Activated T-helper 1 cell treated with anti-CD3 and anti-CD28 coated beads, Interleukin-12 subunit alpha, Interleukin-12 subunit beta, Interleukin-2, Interleukin-4 antibody, amounts not matched to agents 30 ng/mL and 10 ng/mL and 1 ng/mL, durations not matched to agents 14 hours and 24 hours and 36 hours (primary cell): ENCODE measurements at regions not wholly inside any gene's neighbourhood (a gene's known extent, or its start where the extent isn't known, plus 50 kb on each side); places are given as distances from the start of the nearest gene placed in this dataset.

Experiments
- DNase-seq: peaks from one replicate; pipeline ENCODE4 v3.0.0; 2021; ENCODE audit warnings: low spot score
- H3K27ac Mint-ChIP-seq: one replicate; pipeline ENCODE4 v1.8.0; 2021; ENCODE audit warnings: mild to moderate bottlenecking, mixed read lengths
- H3K27me3 Mint-ChIP-seq: one replicate; pipeline ENCODE4 v1.8.0; 2022; ENCODE audit warnings: mild to moderate bottlenecking, moderate library complexity, mixed read lengths; ENCODE audit not compliant: insufficient read depth
- H3K36me3 Mint-ChIP-seq: one replicate; pipeline ENCODE4 v1.8.0; 2021; ENCODE audit warnings: low read depth, mixed read lengths
- H3K4me1 Mint-ChIP-seq: one replicate; pipeline ENCODE4 v1.8.0; 2021; ENCODE audit warnings: low read depth, mixed read lengths
- H3K4me3 Mint-ChIP-seq: one replicate; pipeline ENCODE4 v1.8.0; 2021; ENCODE audit warnings: mild to moderate bottlenecking, moderate library complexity, mixed read lengths
- H3K9me3 Mint-ChIP-seq: one replicate; pipeline ENCODE4 v1.8.0; 2021; ENCODE audit warnings: mixed read lengths
- intact Hi-C: fragments of 100-400 bp; cut with micrococcal nuclease; formaldehyde crosslinking; loops from one replicate; pipeline ENCODE4 v1.15.1; 2024

DNA sequence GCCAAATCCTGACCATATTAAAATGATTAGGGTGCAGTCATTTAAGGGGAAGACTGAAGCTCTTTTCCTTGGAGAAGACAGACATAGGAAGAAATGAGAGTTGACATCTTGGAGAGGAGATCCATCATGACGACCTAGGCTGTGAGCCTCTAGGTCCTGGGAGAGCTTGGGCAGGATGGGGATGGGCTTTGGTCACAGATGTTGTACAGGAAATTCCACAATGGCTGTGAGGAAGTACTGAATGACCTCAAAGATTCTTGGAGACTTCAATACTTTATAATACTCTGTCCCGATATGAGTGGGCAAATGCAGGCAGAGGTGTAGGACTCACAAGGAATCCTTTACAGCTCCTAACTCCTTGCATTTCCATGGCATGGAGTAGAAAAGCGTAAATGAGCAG is 204.9 kb upstream of the FRMD6 start:
- intact Hi-C loops = no loop called here
- no peaks in the 10 kb centered on the region for H3K36me3 Mint-ChIP-seq
- no peaks in the 10 kb centered on the region for H3K27me3 Mint-ChIP-seq
- DNase-seq = no peak
- H3K27ac Mint-ChIP-seq = no peak overlapping the region
- H3K4me3 Mint-ChIP-seq = no peak overlapping the region
- H3K4me1 Mint-ChIP-seq = no peaks in the 10 kb centered on the region
- no peaks in the 10 kb centered on the region for H3K9me3 Mint-ChIP-seq

DNA sequence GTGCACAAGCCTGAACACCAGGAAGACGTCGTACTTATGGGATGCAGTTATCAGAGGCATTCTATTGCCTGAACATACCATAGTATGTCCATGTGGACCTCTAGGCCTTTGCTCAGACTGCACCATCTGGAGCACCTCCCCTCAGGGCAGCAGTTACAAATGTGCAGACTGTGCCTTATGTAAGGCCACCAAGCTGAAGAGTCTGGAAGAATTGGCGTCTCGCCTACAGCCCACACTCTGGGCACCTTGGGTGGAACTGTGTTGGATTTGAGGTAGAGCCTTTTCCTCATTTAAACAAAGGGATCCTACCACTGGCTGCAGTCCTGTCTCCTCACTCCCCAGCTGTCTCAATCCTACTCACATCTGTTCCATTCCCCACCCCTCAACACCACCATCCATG is 204.3 kb upstream of the FRMD6 start:
- H3K4me1 Mint-ChIP-seq = no peaks in the 10 kb centered on the region
- no peak for DNase-seq
- no peaks in the 10 kb centered on the region for H3K27me3 Mint-ChIP-seq
- H3K36me3 Mint-ChIP-seq = no peaks in the 10 kb centered on the region
- no peak overlapping the region for H3K27ac Mint-ChIP-seq
- intact Hi-C loops = no loop called here
- no peaks in the 10 kb centered on the region for H3K9me3 Mint-ChIP-seq
- no peak overlapping the region for H3K4me3 Mint-ChIP-seq

DNA sequence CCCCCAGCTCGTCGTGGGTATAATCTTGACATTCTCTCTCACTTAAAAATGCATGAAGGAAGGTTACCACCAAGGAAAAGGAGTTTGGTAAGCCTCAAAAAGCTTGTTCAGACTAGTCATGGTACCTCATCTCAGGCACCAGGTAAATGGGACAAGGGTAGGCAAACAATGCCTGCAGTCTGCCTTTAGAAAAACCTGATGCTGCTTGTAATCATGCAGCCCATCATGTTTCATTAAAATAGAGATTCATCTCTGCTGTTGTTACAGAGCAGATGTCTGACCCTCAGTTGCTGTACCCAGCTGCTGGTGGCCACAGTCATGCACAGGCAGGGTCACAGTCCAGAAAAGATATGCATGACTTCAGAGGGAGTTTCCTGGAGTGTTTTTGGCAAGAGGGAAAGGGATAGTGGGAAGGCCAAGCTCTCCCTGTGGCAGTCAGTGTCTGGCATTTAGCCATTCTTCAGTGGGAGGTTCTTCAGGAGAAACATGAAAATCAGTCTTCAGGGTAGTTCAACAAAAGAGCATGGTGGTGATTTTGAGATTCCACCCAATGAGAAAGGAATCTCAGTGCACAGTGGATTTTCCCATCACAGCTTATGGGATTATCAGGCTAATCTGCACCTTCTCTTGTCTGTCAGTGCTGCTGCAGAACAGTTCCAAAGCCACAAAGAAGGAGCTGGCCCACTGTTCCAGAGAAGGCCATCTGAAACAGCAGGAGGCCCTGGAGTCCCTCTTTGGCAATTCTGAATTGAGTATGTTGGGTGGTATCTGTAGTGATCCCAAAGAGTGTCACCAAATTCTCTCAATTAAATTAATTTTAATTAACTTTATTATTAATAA is 202.7 kb upstream of the FRMD6 start:
- no peak overlapping the region for H3K27ac Mint-ChIP-seq
- no peaks in the 10 kb centered on the region for H3K9me3 Mint-ChIP-seq
- H3K27me3 Mint-ChIP-seq = no peaks in the 10 kb centered on the region
- no peak overlapping the region for H3K4me3 Mint-ChIP-seq
- intact Hi-C loops = no loop called here
- H3K4me1 Mint-ChIP-seq = no peaks in the 10 kb centered on the region
- H3K36me3 Mint-ChIP-seq = no peaks in the 10 kb centered on the region
- DNase-seq = no peak

DNA sequence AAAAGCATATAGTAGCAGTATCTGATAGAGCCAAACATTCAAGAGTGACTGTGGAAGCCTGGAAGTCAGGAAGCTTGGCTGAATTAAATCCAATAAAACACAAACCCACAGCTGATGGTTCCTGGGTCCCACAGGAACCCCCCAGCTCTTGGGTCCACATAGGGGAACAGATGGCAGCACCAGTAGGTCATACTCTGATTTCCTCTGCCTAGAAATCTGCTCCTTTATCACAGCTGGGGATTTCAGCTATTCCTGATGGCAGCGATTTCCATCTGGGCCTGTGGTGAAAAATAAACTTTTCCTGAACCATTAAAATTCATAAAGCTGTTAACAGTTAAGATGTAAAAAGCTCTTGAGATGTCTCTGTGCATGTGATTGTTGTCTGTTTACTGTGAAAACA is 202.0 kb upstream of the FRMD6 start:
- intact Hi-C loops = no loop called here

DNA sequence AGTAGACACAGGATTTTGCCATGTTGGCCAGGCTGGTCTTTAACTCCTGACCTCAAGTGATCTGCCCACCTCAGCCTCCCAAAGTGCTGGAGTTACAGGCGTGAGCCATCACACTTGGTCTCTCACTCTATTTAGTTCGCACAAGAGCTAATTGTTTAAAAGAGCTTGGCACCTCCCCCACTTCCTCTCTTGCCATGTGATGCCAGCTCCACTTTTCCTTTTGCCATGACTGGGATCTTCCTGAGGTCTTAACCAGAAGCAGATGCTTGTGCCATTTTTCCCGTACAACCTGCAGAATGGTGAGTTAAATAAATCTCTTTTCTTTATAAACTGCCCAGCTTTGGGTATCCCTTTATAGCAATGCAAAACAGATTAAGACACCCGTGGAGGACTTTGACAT is 200.1 kb upstream of the FRMD6 start:
- intact Hi-C loops = no loop called here
- Mint-ChIP-seq H3K4me1 (no peaks in the 10 kb centered on the region), H3K9me3 (no peaks in the 10 kb centered on the region), H3K36me3 (no peaks in the 10 kb centered on the region), H3K27me3 (no peaks in the 10 kb centered on the region), H3K27ac (no peak overlapping the region), H3K4me3 (no peak overlapping the region)
- no peak for DNase-seq

More for the DNA sequence above, 202.0 kb upstream of the FRMD6 start:
- Mint-ChIP-seq H3K36me3 (no peaks in the 10 kb centered on the region), H3K27ac (no peak overlapping the region), H3K4me1 (no peaks in the 10 kb centered on the region), H3K9me3 (no peaks in the 10 kb centered on the region), H3K27me3 (no peaks in the 10 kb centered on the region), H3K4me3 (no peak overlapping the region)
- no peak for DNase-seq

DNA sequence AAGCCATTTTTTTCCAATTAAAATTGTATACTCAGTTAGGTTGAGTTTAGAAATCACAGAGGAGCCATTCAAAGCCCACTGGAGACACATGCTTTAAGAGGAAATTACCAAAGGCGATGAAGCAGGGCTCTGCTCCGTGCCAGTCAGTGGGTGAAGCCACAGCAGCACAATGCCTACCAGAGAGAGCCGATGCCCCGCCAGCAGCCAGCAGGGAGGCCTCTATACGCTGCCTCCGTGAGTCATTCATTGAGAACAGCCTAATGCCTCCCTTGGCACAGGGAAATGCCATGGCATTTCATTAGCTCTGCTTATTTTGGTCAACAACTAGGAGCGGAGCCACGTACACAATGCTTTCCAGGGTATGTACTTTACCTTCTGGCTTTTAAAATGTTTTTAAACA is 197.8 kb upstream of the FRMD6 start:
- no peak for DNase-seq
- H3K27me3 Mint-ChIP-seq = no peaks in the 10 kb centered on the region
- H3K4me1 Mint-ChIP-seq = no peaks in the 10 kb centered on the region
- intact Hi-C loops = no loop called here
- H3K9me3 Mint-ChIP-seq = no peaks in the 10 kb centered on the region
- H3K4me3 Mint-ChIP-seq = no peak overlapping the region
- H3K36me3 Mint-ChIP-seq = no peaks in the 10 kb centered on the region
- H3K27ac Mint-ChIP-seq = no peak overlapping the region

DNA sequence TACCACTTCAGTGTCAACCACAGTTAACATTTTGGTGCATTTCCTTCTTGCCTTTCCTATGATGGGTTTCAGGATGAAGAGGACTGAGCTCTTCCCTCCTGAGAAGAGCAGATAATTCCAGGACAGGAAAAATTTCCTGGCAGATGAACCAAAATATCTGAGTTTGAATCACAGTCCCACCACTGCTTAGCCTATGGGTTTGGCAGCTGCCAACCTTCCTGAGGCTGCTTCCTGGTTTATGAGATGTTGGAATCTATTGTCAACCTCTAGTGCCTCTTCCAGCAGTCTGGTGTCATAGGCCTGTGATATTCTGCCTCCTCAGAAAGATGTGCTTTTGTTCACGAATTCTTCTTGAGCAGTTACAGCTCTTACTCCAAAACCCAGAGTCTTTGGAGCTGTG is 197.4 kb upstream of the FRMD6 start:
- no peak overlapping the region for H3K27ac Mint-ChIP-seq
- no peak overlapping the region for H3K4me3 Mint-ChIP-seq
- DNase-seq = no peak
- H3K27me3 Mint-ChIP-seq = no peaks in the 10 kb centered on the region
- H3K9me3 Mint-ChIP-seq = no peaks in the 10 kb centered on the region
- H3K4me1 Mint-ChIP-seq = no peaks in the 10 kb centered on the region
- intact Hi-C loops = no loop called here
- no peaks in the 10 kb centered on the region for H3K36me3 Mint-ChIP-seq

DNA sequence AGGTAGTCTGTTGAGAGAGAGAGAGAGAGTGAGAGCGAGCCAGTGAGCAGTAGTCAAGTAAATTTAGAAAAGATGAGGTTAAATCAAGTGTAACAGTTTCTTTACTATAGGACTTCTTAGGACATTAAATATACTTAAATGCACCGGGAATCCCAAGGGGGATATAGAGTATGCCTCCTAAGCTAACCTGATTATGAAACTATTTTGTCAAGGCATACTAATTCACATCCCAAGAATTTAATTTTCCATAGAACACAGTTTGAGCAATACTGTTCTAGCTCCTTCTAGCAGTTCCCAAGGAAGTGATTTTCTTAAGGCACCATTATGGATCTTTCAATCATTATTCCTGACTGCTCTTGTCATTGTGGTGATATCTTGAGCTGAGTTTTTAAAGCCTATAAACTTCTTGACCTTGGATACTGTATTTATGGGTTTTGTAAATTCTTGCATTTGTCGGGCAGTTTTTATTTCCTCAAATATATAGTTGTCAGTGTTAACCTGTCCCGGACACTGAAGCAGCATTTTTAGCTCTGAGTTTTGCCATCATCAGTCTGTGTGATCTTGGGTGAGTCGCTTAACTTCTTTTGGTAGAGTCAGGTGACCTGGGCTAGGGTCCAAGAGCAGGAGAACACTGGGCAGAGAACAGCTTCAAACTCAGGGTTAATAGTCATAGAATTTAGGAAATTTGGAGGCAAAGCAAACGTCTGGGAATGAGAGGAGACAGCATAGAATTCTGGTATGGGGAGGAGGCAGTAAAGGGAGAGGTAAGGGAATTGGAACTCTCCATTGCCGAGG is 196.5 kb upstream of the FRMD6 start:
- H3K4me1 Mint-ChIP-seq = no peaks in the 10 kb centered on the region
- no peaks in the 10 kb centered on the region for H3K27me3 Mint-ChIP-seq
- H3K4me3 Mint-ChIP-seq = no peak overlapping the region
- H3K9me3 Mint-ChIP-seq = no peaks in the 10 kb centered on the region
- H3K36me3 Mint-ChIP-seq = no peaks in the 10 kb centered on the region
- intact Hi-C loops = no loop called here
- no peak for DNase-seq
- H3K27ac Mint-ChIP-seq = no peak overlapping the region

DNA sequence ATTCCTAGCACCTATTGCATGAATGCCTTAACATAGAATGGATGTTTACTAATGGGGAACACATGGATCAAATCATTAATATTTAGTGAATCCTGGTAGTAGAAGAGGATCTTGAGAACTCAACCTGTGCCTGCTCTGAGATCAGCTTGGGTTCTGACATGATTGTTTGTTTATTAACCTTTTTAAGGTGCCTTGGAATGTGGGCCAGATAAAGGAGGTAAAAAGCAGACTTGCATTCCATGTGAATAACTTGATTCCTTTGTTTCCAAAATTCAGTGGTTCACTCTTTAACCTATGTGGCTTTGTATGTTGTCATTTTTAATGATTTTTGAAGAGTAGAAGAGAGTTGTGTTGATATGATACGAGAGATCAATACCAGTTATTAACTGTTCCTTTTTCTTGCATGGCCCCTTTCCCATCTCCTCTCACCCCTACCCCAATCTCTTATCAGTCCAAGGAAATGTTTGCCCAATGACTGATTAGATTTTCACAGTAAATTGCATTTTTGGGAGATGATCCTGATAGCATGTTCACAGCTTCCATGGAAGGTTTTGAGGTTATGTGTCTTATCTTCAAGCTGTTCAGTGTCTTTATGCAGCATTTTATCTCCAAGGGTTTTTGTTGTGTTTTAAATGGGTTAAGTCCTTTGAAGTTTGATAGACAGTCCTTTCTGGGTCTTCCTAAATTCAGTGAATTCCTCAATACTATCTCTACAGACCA is 193.7 kb upstream of the FRMD6 start:
- H3K27me3 Mint-ChIP-seq = peaks cover 2% of the 10 kb centered on the region
- H3K4me1 Mint-ChIP-seq = no peaks in the 10 kb centered on the region
- H3K27ac Mint-ChIP-seq = no peak overlapping the region
- no peaks in the 10 kb centered on the region for H3K36me3 Mint-ChIP-seq
- intact Hi-C loops = no loop called here
- no peaks in the 10 kb centered on the region for H3K9me3 Mint-ChIP-seq
- H3K4me3 Mint-ChIP-seq = no peak overlapping the region
- DNase-seq = no peak

DNA sequence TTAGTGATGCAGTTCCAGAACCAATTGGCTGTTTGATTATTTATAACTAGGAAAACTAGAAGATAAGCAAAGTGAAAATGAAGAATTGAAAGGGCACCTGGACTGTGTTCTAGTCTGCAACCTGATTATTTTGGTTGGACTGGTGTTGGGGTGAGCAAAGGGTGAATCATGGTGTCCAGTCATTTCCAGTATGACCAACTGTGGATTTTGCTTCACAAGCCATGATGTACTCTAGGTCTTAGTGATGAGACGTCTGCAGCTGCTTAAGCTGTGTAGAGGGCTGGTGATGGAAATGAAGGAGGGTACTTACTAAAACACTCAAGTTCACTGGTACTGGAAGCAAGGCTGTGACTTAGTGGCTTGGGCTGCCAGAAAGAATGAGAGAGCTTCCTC is 193.2 kb upstream of the FRMD6 start:
- intact Hi-C loops = no loop called here
- Mint-ChIP-seq H3K4me1 (no peaks in the 10 kb centered on the region), H3K27me3 (peaks cover 2% of the 10 kb centered on the region), H3K27ac (no peak overlapping the region), H3K36me3 (no peaks in the 10 kb centered on the region), H3K4me3 (no peak overlapping the region), H3K9me3 (no peaks in the 10 kb centered on the region)
- DNase-seq = no peak

DNA sequence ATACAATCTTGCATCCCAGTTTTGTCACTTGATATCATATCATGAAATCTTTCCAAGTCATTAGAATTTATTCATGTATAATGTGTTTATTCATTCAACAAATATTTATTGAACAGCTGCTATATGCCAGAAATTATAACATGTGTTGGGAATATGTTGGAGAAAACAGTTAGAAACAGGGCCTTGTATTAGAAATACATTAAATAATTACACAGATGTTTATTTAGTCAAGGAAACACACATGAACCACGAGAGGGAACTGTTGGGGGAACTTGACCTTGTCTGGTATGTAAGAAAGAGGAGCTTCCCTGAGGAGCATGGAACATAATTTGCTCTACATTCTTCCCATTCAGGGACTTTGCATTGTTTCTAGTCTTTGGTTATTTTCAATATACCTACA is 191.7 kb upstream of the FRMD6 start:
- Mint-ChIP-seq H3K4me3 (no peak overlapping the region), H3K4me1 (no peaks in the 10 kb centered on the region), H3K27me3 (peaks cover 2% of the 10 kb centered on the region), H3K27ac (no peak overlapping the region), H3K9me3 (no peaks in the 10 kb centered on the region), H3K36me3 (no peaks in the 10 kb centered on the region)
- intact Hi-C loops = no loop called here
- DNase-seq = no peak

DNA sequence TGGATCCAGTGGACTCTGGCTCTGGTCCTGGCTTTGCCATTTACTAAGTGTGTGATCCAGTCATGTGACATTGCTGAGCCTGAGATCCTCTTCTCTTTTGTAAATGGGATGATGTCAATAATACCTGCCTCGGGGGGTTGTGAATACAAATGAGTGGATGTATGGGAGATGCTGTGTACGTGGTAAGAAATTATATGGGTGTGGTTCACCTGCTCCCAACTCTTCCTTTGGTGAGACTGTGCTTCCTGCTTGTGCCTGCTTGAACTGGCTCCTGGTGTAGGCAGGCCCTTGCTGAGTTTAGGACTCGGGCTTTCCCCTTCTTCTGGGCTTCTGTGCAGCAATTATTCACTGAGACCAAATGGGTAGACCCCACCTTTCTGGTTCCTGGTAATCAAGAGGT is 189.5 kb upstream of the FRMD6 start:
- no peak overlapping the region for H3K4me3 Mint-ChIP-seq
- H3K27ac Mint-ChIP-seq = no peak overlapping the region
- peaks cover 2% of the 10 kb centered on the region for H3K27me3 Mint-ChIP-seq
- no peak for DNase-seq
- H3K4me1 Mint-ChIP-seq = no peaks in the 10 kb centered on the region
- H3K36me3 Mint-ChIP-seq = no peaks in the 10 kb centered on the region
- no peaks in the 10 kb centered on the region for H3K9me3 Mint-ChIP-seq
- intact Hi-C loops = no loop called here

DNA sequence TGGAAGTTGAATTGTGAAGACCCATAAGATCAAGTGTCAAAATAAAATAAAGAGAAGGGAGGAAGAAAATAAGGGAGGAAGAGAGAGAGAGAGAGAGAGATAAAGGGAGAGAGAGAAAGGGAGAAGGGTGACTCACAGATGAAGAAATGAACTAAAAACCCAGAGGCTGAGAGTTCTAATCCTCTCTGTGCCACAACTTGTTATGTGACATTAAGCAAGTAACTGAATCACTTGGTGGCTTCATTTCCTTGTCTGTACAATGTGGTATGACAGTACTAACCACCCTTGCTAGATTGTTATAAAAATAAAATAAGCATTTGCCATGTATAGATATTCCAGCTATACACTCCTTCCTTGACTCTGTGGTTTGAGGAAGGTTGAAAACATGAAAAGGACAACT is 189.0 kb upstream of the FRMD6 start:
- DNase-seq = no peak
- H3K4me3 Mint-ChIP-seq = no peak overlapping the region
- H3K27me3 Mint-ChIP-seq = peaks cover 2% of the 10 kb centered on the region
- H3K27ac Mint-ChIP-seq = no peak overlapping the region
- H3K36me3 Mint-ChIP-seq = no peaks in the 10 kb centered on the region
- no peaks in the 10 kb centered on the region for H3K4me1 Mint-ChIP-seq
- H3K9me3 Mint-ChIP-seq = no peaks in the 10 kb centered on the region
- intact Hi-C loops = no loop called here
